GM19324 (cell line): ENCODE measurements at regions not wholly inside any gene's neighbourhood (a gene's known extent, or its start where the extent isn't known, plus 50 kb on each side); places are given as distances from the start of the nearest gene placed in this dataset.

Source experiments
- ATAC-seq: cut with Tn5 transposase; IDR thresholded peaks from one replicate; pipeline ENCODE4 v1.9.1; 2021; ENCODE audit warnings: mild to moderate bottlenecking, moderate library complexity; ENCODE audit not compliant: unreplicated experiment, low FRiP score

GRCh38 chr6:111984516-111985201 lies 69.2 kb upstream of the CCN6 start:
- ATAC-seq, result no peak

- no peak for ATAC-seq
These were observed 68.6 kb upstream of the CCN6 start for GRCh38 chr6:111985202-111985731.

- ATAC-seq, result no peak
These were observed 67.3 kb upstream of the CCN6 start for GRCh38 chr6:111986651-111987050.

- no peak for ATAC-seq
These were observed 66.6 kb upstream of the CCN6 start for GRCh38 chr6:111987295-111987694.

DNA sequence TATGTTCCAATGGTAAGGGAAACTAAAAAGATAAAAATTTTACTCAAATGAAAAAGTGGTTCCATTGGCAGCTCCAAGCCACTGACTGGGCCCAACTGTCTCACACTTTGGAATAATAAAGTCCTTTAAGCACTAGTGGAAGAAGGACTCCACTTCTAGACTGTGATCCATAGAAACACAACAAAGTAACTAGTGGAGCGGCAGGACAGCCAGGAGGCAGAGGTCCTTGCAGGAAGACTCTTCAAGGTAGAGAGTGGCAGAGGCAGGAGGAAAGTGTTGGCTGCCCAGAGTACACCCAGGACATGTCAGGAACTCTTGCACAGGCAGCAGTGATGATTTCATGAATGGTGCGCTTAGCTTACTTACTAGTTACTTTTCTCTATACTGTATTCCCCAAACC lies 65.0 kb upstream of the CCN6 start:
- no peak for ATAC-seq

DNA sequence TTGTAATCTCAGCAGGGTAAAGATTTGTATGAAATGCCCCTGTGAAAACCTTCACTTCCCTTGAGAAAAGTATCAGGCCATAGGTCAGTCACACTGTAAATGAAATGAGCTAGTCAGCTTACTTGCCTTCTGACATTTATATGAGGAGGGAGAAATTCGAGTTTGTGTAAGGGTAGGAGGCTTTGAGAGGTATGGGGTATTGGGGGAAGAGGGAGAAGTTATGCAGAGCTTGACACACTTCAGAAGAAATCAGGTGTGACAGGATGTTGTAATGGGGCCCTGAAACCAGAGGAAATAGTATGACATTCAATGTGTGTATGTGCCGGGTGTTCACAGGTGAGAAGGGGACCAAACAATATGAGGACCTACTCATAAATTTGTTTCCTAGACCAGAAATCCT lies 64.2 kb upstream of the CCN6 start:
- peak; percentile 46 for ATAC-seq

- ATAC-seq, result no peak
These were observed 63.7 kb upstream of the CCN6 start for GRCh38 chr6:111990214-111990613.

- ATAC-seq, result no peak
These were observed 61.1 kb upstream of the CCN6 start for GRCh38 chr6:111992851-111993250.

DNA sequence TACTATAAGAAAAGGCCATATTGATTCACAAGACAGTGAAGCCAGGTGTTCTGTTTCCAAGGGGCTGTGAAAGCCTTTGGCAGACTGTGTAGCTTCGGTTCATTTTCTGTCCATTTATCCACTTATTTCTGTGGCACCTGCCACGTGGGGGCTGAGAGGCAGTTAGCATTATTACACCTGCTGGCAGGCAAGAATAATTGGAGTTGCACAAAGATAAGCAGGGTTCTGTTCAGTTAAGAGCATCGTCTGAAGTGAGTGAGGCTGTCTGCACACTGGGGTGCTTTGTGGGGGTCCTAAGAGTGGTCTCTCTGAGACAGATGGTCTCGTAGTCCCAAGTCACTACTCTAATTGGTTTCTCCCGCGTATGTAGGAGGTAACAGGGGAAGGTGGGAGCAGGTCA lies 60.6 kb upstream of the CCN6 start:
- ATAC-seq, result no peak

- no peak for ATAC-seq
These were observed 59.1 kb upstream of the CCN6 start for GRCh38 chr6:111994791-111995190.

GRCh38 chr6:111995404-111995803 lies 58.5 kb upstream of the CCN6 start:
- ATAC-seq, result no peak

DNA sequence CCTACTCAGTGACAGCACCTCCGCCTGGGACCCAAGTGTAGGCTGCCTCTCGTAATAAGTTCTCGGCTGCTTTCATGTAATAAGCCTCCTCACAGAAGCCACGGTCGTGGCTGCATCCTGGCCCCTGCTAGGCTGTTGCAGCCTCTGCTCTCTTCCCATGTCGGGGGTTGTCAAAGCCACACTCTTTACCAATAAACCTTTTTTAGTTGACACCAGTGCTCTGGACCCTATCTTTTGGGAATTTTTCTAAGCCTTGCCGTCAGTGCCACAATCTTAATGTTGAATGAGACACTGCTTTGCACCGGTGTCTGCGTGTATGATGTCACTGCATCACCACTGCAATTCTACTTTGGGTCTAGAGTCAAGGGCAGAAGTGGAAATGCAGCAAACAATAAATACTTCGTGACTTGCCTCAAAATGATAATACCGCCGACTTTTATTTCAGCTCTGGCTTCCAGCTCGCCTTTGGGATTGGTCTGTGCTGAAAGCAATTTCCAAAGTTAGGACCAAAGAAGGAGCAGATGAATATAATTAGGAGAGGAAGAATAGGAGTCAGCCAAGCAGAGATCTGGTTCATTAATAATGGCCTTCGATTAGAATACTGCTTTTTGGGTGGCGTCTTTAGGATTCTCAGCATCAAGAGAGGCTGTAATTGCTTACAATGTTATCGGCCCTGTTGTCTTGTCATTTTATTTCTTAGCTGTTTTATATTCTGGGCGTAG lies 57.6 kb upstream of the CCN6 start:
- ATAC-seq, result no peak

GRCh38 chr6:111997078-111997852 lies 56.6 kb upstream of the CCN6 start:
- peak; percentile 54 for ATAC-seq

- no peak for ATAC-seq
These were observed 56.1 kb upstream of the CCN6 start for GRCh38 chr6:111997853-111998208.

DNA sequence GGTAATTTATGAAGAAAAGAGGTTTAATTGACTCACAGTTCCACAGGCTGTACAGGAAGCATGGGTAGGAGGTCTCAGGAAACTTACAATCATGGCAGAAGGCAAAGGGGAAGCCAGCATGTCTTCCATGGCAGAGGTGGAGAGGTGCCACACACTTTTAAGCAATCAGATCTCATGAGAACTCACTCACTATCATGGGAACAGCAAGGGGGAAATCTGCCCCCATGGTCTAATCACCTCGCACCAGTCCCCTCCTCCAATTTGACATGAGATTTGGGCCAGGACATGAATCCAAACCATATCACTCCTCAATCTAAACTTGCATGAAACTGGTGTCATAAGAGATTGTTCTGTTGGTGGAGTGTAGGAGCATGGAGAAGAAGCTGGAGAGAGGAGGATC lies 51.6 kb upstream of the CCN6 start:
- ATAC-seq, result no peak
